SH-SY5Y (cell line): ENCODE measurements at regions not wholly inside any gene's neighbourhood (a gene's known extent, or its start where the extent isn't known, plus 50 kb on each side); places are given as distances from the start of the nearest gene placed in this dataset.

ENCODE experiments used
- GATA2 ChIP-seq: IDR thresholded peaks from 2 replicates; pipeline ENCODE4 v1.6.1; 2011; ENCODE audit warnings: mild to moderate bottlenecking, low read depth, low read length
- GATA3 ChIP-seq: IDR thresholded peaks from 2 replicates; pipeline ENCODE4 v1.6.1; 2011; ENCODE audit warnings: low read depth, mild to moderate bottlenecking, low read length, moderate library complexity

- TF ChIP-seq GATA2 (no peak), GATA3 (no peak)
These were observed 107.6 kb downstream of the HAUS1 start for GRCh38 chr18:46211816-46212215.
